Esophagus muscularis mucosa (tissue), 4 donors: ENCODE measurements at regions not wholly inside any gene's neighbourhood (a gene's known extent, or its start where the extent isn't known, plus 50 kb on each side); places are given as distances from the start of the nearest gene placed in this dataset.

ENCODE experiments used
- CTCF ChIP-seq, 3 experiments: fragments of 200-600 bp in 2 of 3; fragments of 450-650 bp in 1 of 3; sonication (generic) in 2 of 3; IDR thresholded peaks; one replicate each; pipeline ENCODE4 v1.5.1; 2017 to 2019; ENCODE audit warnings: antibody characterized with exemption in 3 of 3, mild to moderate bottlenecking in 2 of 3, moderate library complexity in 1 of 3
- EP300 ChIP-seq: sonication (generic); formaldehyde crosslinking; IDR thresholded peaks from one replicate; pipeline ENCODE4 v1.6.1; 2017; ENCODE audit warnings: antibody characterized with exemption
- POLR2A ChIP-seq: fragments of 450-650 bp; IDR thresholded peaks from one replicate; pipeline ENCODE4 v1.6.1; 2017; ENCODE audit warnings: antibody characterized with exemption, moderate library complexity, mild to moderate bottlenecking, low read depth

DNA sequence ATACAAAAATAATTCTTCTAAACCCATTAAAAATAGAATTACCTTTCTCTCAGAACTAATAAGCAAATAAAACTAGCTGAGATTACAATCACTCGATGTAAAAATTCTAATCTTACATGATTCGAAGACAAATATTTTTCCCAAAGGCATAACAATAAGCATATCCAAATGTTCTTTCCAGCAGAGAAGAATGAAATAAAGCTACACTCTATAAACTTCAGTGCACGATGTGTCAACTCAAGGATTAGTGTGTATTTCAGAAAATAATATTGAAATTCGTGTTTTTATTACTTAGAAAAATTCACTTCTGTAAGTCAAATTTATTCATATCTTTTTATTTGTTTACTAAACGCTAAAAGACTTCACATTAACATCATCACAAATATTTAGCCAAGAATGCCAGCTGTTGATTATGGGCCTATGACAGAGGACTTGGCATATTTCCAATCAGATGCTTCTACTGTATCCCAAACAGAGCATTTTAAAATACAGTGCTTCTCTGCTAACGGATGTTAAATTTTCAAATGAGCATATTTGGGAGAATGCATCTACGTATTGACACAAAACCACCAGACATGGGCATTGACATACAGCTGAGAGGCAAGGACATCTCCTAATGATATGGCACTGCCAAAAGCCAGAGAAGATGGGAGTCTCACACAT lies 54.7 kb upstream of the PDE7B start:
- TF ChIP-seq CTCF (IDR thresholded peaks at IDR 0.05) (no peak), POLR2A (no peak), EP300 (no peak)
